NCI-H69 (cell line): ENCODE measurements at regions not wholly inside any gene's neighbourhood (a gene's known extent, or its start where the extent isn't known, plus 50 kb on each side); places are given as distances from the start of the nearest gene placed in this dataset.
"Not testable (repeated sequence)": the region's sequence is repeated elsewhere in the genome, so short reads cannot be mapped to it uniquely, and the experiment has no call there.

Experiments
- DNase-seq: peaks from one replicate; lab custom pipeline; 2025; lab: John Stamatoyannopoulos, UW

GRCh38 chr9:85332487-85332886, 409.3 kb downstream of the AGTPBP1 start:
- DNase-seq, result peak; percentile 25

GRCh38 chr9:85331626-85332025, 410.1 kb downstream of the AGTPBP1 start:
- no peak for DNase-seq

- no peak for DNase-seq
These were observed 419.2 kb downstream of the AGTPBP1 start for GRCh38 chr9:85322592-85322991.

GRCh38 chr9:85321561-85321960, 420.2 kb downstream of the AGTPBP1 start:
- DNase-seq, result no peak

GRCh38 chr9:85319936-85320656, 421.7 kb downstream of the AGTPBP1 start:
- no peak for DNase-seq

GRCh38 chr9:85315535-85315934, 426.2 kb downstream of the AGTPBP1 start:
- DNase-seq, result not testable (repeated sequence)

- no peak for DNase-seq
These were observed 431.2 kb downstream of the AGTPBP1 start for GRCh38 chr9:85310573-85310972.

GRCh38 chr9:85303757-85304134, 438.0 kb downstream of the AGTPBP1 start:
- DNase-seq, result no peak

- no peak for DNase-seq
These were observed 438.6 kb downstream of the AGTPBP1 start for GRCh38 chr9:85302938-85303756.

GRCh38 chr9:85298499-85298898, 443.3 kb downstream of the AGTPBP1 start:
- no peak for DNase-seq

- DNase-seq, result not testable (repeated sequence)
These were observed 446.5 kb downstream of the AGTPBP1 start for GRCh38 chr9:85295244-85295643.

- DNase-seq, result no peak
These were observed 449.5 kb downstream of the AGTPBP1 start for GRCh38 chr9:85292261-85292660.

GRCh38 chr9:85291266-85291665, 450.5 kb downstream of the AGTPBP1 start:
- peak; percentile 8 for DNase-seq

- DNase-seq, result no peak
These were observed 451.7 kb downstream of the AGTPBP1 start for GRCh38 chr9:85290019-85290418.

- DNase-seq, result no peak
These were observed 452.6 kb downstream of the AGTPBP1 start for GRCh38 chr9:85289142-85289541.

GRCh38 chr9:85283421-85283820, 458.3 kb downstream of the AGTPBP1 start:
- DNase-seq, result no peak

GRCh38 chr9:85278769-85279168, 463.0 kb downstream of the AGTPBP1 start:
- no peak for DNase-seq

- DNase-seq, result no peak
These were observed 465.0 kb downstream of the AGTPBP1 start for GRCh38 chr9:85276741-85277140.

- no peak for DNase-seq
These were observed 471.9 kb downstream of the AGTPBP1 start for GRCh38 chr9:85269811-85270210.

- DNase-seq, result no peak
These were observed 473.6 kb downstream of the AGTPBP1 start for GRCh38 chr9:85268131-85268530.

- no peak for DNase-seq
These were observed 477.1 kb downstream of the AGTPBP1 start for GRCh38 chr9:85264695-85265094.

- no peak for DNase-seq
These were observed 478.5 kb downstream of the AGTPBP1 start for GRCh38 chr9:85263288-85263687.

- no peak for DNase-seq
These were observed 479.4 kb downstream of the AGTPBP1 start for GRCh38 chr9:85262333-85262732.
